HepG2 (cell line): ENCODE measurements at regions not wholly inside any gene's neighbourhood (a gene's known extent, or its start where the extent isn't known, plus 50 kb on each side); places are given as distances from the start of the nearest gene placed in this dataset.

ENCODE experiments used
- ATAC-seq: fragments of 200-7000 bp; cut with Tn5 transposase; 3 replicates; pipeline ENCODE4 v1.9.1; 2020; ENCODE audit warnings: mild to moderate bottlenecking, moderate library complexity
- BruUV-seq: library from RNA; stranded (reverse); fragments of 400-500 nt; replicated peaks from 2 replicates; lab custom pipeline; 2021; lab: Mats Ljungman, UMichigan
- CTCF ChIA-PET: fragments of 300-600 bp; formaldehyde crosslinking; extraction: SDS; loops from one replicate; lab custom pipeline; 2021; ENCODE audit warnings: low total read pairs, inconsistent platforms, low intra/inter-chr PET ratio; lab: Yijun Ruan, JAX
- POLR2A ChIA-PET: fragments of 350-600 bp; sonication (Branson Sonifier 250); formaldehyde crosslinking; loops from one replicate; lab custom pipeline; 2020; ENCODE audit warnings: antibody characterized with exemption, inconsistent platforms; lab: Yijun Ruan, JAX
- DNase-seq: peaks from one replicate; pipeline ENCODE4 v3.0.0-alpha.2; 2015; ENCODE audit warnings: low spot score
- FAIRE-seq: peaks from 3 replicates; lab custom pipeline; 2011; peaks lifted over from hg19 to GRCh38; lab: Jason Lieb, UNC
- H2AFZ ChIP-seq: one replicate; pipeline ENCODE4 v1.6.1; 2011; ENCODE audit warnings: low read length, inconsistent platforms
- H3K27ac ChIP-seq: fragments of 300-600 bp; 3 replicates; pipeline ENCODE4 v1.8.0; 2011; ENCODE audit warnings: mixed run types, mild to moderate bottlenecking, mixed read lengths, low read length, inconsistent platforms; ENCODE audit not compliant: insufficient read depth; ENCODE audit errors: extremely low read length
- H3K27me3 ChIP-seq, 2 experiments: fragments of 200-600 bp in 1 of 2; 2 replicates in 1 of 2; 3 replicates in 1 of 2; pipeline versions ENCODE4 v1.6.0 to v1.8.0; 2011; ENCODE audit warnings: low read length in 2 of 2, mild to moderate bottlenecking in 2 of 2, moderate library complexity in 2 of 2, inconsistent platforms in 1 of 2; ENCODE audit not compliant: insufficient read depth in 2 of 2, control insufficient read depth in 1 of 2
- H3K36me3 ChIP-seq, 2 experiments: fragments of 200-600 bp in 1 of 2; replicated peaks in 1 of 2; 2 replicates in 1 of 2; 3 replicates in 1 of 2; pipeline versions ENCODE4 v1.5.1 to v1.8.0; 2011; ENCODE audit warnings: low read length in 2 of 2, inconsistent platforms in 1 of 2; ENCODE audit not compliant: insufficient read depth in 2 of 2, control insufficient read depth in 1 of 2
- H3K4me1 ChIP-seq: 2 replicates; pipeline ENCODE4 v1.5.1; 2012; ENCODE audit warnings: low read length, inconsistent platforms; ENCODE audit not compliant: insufficient read depth
- H3K4me2 ChIP-seq: 2 replicates; pipeline ENCODE4 v1.6.0; 2011; ENCODE audit warnings: low read depth, low read length, inconsistent platforms
- H3K4me3 ChIP-seq, 3 experiments: fragments of 200-600 bp in 1 of 3; sonication (generic), shearing (Covaris generic) in 1 of 3; replicated peaks in 1 of 3; 2 replicates each; pipeline ENCODE4 v1.5.1; 2011 to 2016; ENCODE audit warnings: low read length in 3 of 3, inconsistent platforms in 2 of 3, low read depth in 2 of 3, mild to moderate bottlenecking in 2 of 3, control low read depth in 1 of 3, mixed read lengths in 1 of 3; ENCODE audit not compliant: insufficient read depth in 1 of 3
- H3K79me2 ChIP-seq: one replicate; pipeline ENCODE4 v1.6.1; 2011; ENCODE audit warnings: low read length, inconsistent platforms; ENCODE audit not compliant: insufficient read depth
- H3K9ac ChIP-seq: 2 replicates; pipeline ENCODE4 v1.6.0; 2011; ENCODE audit warnings: mild to moderate bottlenecking, low read depth, low read length, inconsistent platforms; ENCODE audit not compliant: insufficient read depth
- H3K9me3 ChIP-seq: 2 replicates; pipeline ENCODE4 v1.5.1; 2012; ENCODE audit warnings: mild to moderate bottlenecking, low read length
- H4K20me1 ChIP-seq: 2 replicates; pipeline ENCODE4 v1.6.0; 2011; ENCODE audit warnings: inconsistent platforms, mild to moderate bottlenecking, low read length, moderate library complexity; ENCODE audit not compliant: insufficient read depth
- FOXO4 ChIP-seq: sonication (generic); formaldehyde crosslinking; conservative IDR thresholded peaks from 2 replicates; pipeline ENCODE4 v1.8.1; 2023; ENCODE audit warnings: missing genetic modification reagents
- SAFB2 ChIP-seq: sonication (generic); formaldehyde crosslinking; IDR thresholded peaks from 2 replicates; pipeline ENCODE4 v1.5.1; 2020; ENCODE audit warnings: missing genetic modification reagents, low read depth, mild to moderate bottlenecking, borderline replicate concordance
- ZKSCAN1 ChIP-seq: fragments of 150-350 bp; IDR thresholded peaks from 2 replicates; pipeline ENCODE4 v1.6.1; 2014; ENCODE audit warnings: low read length
- ZNF12 ChIP-seq: sonication (generic); formaldehyde crosslinking; IDR thresholded peaks from 2 replicates; pipeline ENCODE4 v1.5.0; 2020; ENCODE audit warnings: missing genetic modification reagents
- ZNF225 ChIP-seq: sonication (generic); formaldehyde crosslinking; IDR thresholded peaks from 2 replicates; pipeline ENCODE4 v1.4.0; 2020; ENCODE audit warnings: mild to moderate bottlenecking, missing genetic modification reagents
- ZNF749 ChIP-seq: sonication (generic); formaldehyde crosslinking; IDR thresholded peaks from 2 replicates; pipeline ENCODE4 v1.8.0; 2022; ENCODE audit warnings: mild to moderate bottlenecking, missing genetic modification reagents, moderate library complexity, borderline replicate concordance
- ZSCAN25 ChIP-seq: sonication (generic); formaldehyde crosslinking; IDR thresholded peaks from 2 replicates; pipeline ENCODE4 v1.8.0; 2022; ENCODE audit warnings: mild to moderate bottlenecking, missing genetic modification reagents
- WGBS: methylation state at CpG from one replicate; pipeline ENCODE4 v1.1.6; 2017; ENCODE audit warnings: low lambda C conversion rate; 5-methylcytosine and 5-hydroxymethylcytosine counted together
- in situ Hi-C: cut with HindIII; loops from 2 replicates; pipeline ENCODE4 v1.10.0; 2017; ENCODE audit warnings: low pct_unique_long_range_greater_than_20kb; ENCODE audit not compliant: extremely low pct_ligation_motif_present
- intact Hi-C: fragments of 100-400 bp; cut with micrococcal nuclease; formaldehyde crosslinking; loops from one replicate; pipeline ENCODE4 v1.10.0; 2022; ENCODE audit not compliant: unreplicated experiment

DNA sequence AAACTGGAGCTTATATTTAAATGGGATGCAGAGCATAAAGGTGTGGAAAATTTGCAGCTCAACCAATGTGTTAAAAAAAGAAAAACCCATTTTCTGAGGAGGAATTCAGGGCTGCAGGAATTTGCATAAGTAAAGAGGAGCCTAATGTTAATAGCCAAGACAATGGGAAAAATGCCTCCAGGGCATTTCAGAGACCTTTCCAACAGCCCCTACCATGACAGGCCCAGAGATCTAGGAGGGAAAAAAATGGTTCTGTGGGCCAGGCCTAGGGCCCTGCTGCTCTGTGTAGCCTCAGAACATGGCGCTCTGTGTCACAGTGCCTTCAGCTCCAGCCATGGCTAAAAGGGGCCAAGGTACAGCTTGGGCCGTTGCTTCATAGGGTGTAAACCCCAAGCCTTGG is 719.7 kb upstream of the ACVR2A start:
- no peak for ATAC-seq
- Histone ChIP-seq H3K4me1 (no peaks in the 10 kb centered on the region), H2AFZ (no peak overlapping the region), H3K9me3 (peaks cover 32% of the 10 kb centered on the region), H3K4me3 (no peak overlapping the region), H4K20me1 (no peaks in the 10 kb centered on the region), H3K9ac (no peak overlapping the region), H3K79me2 (no peaks in the 10 kb centered on the region), H3K27me3 (no peaks in the 10 kb centered on the region), H3K27ac (no peak overlapping the region), H3K36me3 (no peaks in the 10 kb centered on the region), H3K4me2 (no peak overlapping the region)
- ChIA-PET POLR2A (no interaction called here), CTCF (no interaction called here)
- intact Hi-C loops (no loop called here), in situ Hi-C loops (no loop called here)
- no TSS peak for BruUV-seq
- no peak for FAIRE-seq
- DNase-seq = no peak
- WGBS = 45% methylated on average over 2 of the region's 2 CpGs
- TF ChIP-seq FOXO4 (CRISPR knock-in tag) = no peak
- TF ChIP-seq ZNF225 (CRISPR knock-in tag) = no peak
- TF ChIP-seq SAFB2 = no peak

GRCh38 chr2:147122944-147123343 is 721.9 kb upstream of the ACVR2A start:
- H3K9ac ChIP-seq = no peak overlapping the region
- in situ Hi-C loops (no loop called here), intact Hi-C loops (no loop called here)
- no peak for ATAC-seq
- H3K4me2 ChIP-seq = no peak overlapping the region
- no peaks in the 10 kb centered on the region for H3K4me1 ChIP-seq
- no TSS peak for BruUV-seq
- FAIRE-seq = no peak
- H3K27me3 ChIP-seq = no peaks in the 10 kb centered on the region
- H3K79me2 ChIP-seq = no peaks in the 10 kb centered on the region
- CTCF ChIA-PET = no interaction called here
- H3K36me3 ChIP-seq = no peaks in the 10 kb centered on the region
- 7% methylated on average over 3 of the region's 3 CpGs for WGBS
- DNase-seq = no peak
- no peak overlapping the region for H2AFZ ChIP-seq
- POLR2A ChIA-PET = no interaction called here
- no peak overlapping the region for H3K4me3 ChIP-seq
- TF ChIP-seq ZNF12 (no peak), ZSCAN25 (CRISPR knock-in tag) (no peak), ZNF749 (CRISPR knock-in tag) (no peak), ZKSCAN1 (no peak)
- H3K27ac ChIP-seq = no peak overlapping the region
- H3K9me3 ChIP-seq = peaks cover 35% of the 10 kb centered on the region
- no peaks in the 10 kb centered on the region for H4K20me1 ChIP-seq
